Suprapubic skin (tissue), 4 donors: ENCODE measurements at regions not wholly inside any gene's neighbourhood (a gene's known extent, or its start where the extent isn't known, plus 50 kb on each side); places are given as distances from the start of the nearest gene placed in this dataset.
A peak's percentile ranks its signal among the peaks of the same experiment; 100 is the strongest.

ENCODE experiments used
- DNase-seq, 2 donors: peaks; one replicate each; pipeline ENCODE4 v3.0.0-alpha.2; 2019; ENCODE audit warnings: low spot score in 2 of 2
- H3K27ac ChIP-seq: fragments of 200-600 bp; sonication (generic); one replicate; pipeline ENCODE4 v1.5.1; 2019
- H3K27me3 ChIP-seq: fragments of 200-600 bp; sonication (generic); one replicate; pipeline ENCODE4 v1.5.1; 2019
- H3K36me3 ChIP-seq: fragments of 200-600 bp; sonication (generic); one replicate; pipeline ENCODE4 v1.5.1; 2019
- H3K4me1 ChIP-seq: fragments of 200-600 bp; sonication (generic); one replicate; pipeline ENCODE4 v1.5.1; 2019
- H3K4me3 ChIP-seq: fragments of 200-600 bp; sonication (generic); one replicate; pipeline ENCODE4 v1.5.1; 2019; ENCODE audit warnings: mild to moderate bottlenecking
- H3K9me3 ChIP-seq: fragments of 200-600 bp; sonication (generic); one replicate; pipeline ENCODE4 v1.5.1; 2019
- EP300 ChIP-seq: sonication (generic); formaldehyde crosslinking; IDR thresholded peaks from one replicate; pipeline ENCODE4 v1.6.1; 2017; ENCODE audit warnings: antibody characterized with exemption
- POLR2A ChIP-seq, 2 donors: fragments of 450-650 bp; IDR thresholded peaks; one replicate each; pipeline ENCODE4 v1.6.1; 2017; ENCODE audit warnings: antibody characterized with exemption in 2 of 2, mild to moderate bottlenecking in 2 of 2, moderate library complexity in 2 of 2
- POLR2AphosphoS5 ChIP-seq, 3 donors: sonication (generic); formaldehyde crosslinking; IDR thresholded peaks; one replicate each; pipeline ENCODE4 v1.6.1; 2017; ENCODE audit warnings: antibody characterized with exemption in 3 of 3
- WGBS: methylation state at CpG from one replicate; pipeline ENCODE4 v1.1.5; 2018; 5-methylcytosine and 5-hydroxymethylcytosine counted together
- TF ChIP-seq, protein P1 (sequence below), 2 donors: fragments of 200-600 bp in 1 of 2; fragments of 450-650 bp in 1 of 2; sonication (generic) in 1 of 2; IDR thresholded peaks; one replicate each; pipeline ENCODE4 v1.5.1; 2016 to 2019; ENCODE audit warnings: antibody characterized with exemption in 2 of 2, mild to moderate bottlenecking in 1 of 2, moderate library complexity in 1 of 2

DNA sequence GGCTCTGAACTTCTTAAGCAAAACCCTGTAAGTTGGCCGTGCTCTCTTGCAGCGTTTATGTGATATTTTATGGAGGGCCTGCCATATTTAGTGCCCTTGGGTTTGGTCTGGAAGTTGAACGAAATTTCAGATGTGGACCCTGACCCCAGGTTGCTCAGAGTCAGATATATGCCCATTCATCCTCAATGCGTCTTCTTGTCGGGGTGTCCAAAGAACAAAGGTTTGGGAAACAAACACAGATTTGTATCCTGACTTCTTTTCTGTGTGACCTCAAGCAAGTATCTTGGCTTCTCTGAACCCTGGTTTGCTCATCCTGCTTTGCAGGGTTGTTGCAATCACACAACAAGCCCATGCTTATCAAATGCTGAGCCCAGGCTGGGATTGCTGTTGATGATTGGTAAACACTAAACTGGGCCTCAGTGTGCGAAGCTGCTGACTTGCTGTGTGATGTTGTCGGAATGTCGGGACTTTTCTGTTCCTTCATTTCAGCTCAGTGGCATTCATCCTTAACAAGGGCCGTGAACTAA lies 103.5 kb upstream of the PTPN1 start:
- no peaks in the 10 kb centered on the region for H3K27me3 ChIP-seq
- H3K9me3 ChIP-seq, result no peaks in the 10 kb centered on the region
- no peak for TF ChIP-seq EP300
- TF ChIP-seq, protein P1, sequence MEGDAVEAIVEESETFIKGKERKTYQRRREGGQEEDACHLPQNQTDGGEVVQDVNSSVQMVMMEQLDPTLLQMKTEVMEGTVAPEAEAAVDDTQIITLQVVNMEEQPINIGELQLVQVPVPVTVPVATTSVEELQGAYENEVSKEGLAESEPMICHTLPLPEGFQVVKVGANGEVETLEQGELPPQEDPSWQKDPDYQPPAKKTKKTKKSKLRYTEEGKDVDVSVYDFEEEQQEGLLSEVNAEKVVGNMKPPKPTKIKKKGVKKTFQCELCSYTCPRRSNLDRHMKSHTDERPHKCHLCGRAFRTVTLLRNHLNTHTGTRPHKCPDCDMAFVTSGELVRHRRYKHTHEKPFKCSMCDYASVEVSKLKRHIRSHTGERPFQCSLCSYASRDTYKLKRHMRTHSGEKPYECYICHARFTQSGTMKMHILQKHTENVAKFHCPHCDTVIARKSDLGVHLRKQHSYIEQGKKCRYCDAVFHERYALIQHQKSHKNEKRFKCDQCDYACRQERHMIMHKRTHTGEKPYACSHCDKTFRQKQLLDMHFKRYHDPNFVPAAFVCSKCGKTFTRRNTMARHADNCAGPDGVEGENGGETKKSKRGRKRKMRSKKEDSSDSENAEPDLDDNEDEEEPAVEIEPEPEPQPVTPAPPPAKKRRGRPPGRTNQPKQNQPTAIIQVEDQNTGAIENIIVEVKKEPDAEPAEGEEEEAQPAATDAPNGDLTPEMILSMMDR (IDR thresholded peaks at IDR 0.05), result no peak
- TF ChIP-seq POLR2AphosphoS5 (IDR thresholded peaks at IDR 0.05), result no peak
- no peak for TF ChIP-seq POLR2A (IDR thresholded peaks at IDR 0.05)
- no peak overlapping the region for H3K4me3 ChIP-seq
- no peaks in the 10 kb centered on the region for H3K36me3 ChIP-seq
- no peak overlapping the region for H3K27ac ChIP-seq
- WGBS, result 91% methylated on average over 9 of the region's 9 CpGs
- H3K4me1 ChIP-seq, result peaks cover 19% of the 10 kb centered on the region
- DNase-seq, result no peak

DNA sequence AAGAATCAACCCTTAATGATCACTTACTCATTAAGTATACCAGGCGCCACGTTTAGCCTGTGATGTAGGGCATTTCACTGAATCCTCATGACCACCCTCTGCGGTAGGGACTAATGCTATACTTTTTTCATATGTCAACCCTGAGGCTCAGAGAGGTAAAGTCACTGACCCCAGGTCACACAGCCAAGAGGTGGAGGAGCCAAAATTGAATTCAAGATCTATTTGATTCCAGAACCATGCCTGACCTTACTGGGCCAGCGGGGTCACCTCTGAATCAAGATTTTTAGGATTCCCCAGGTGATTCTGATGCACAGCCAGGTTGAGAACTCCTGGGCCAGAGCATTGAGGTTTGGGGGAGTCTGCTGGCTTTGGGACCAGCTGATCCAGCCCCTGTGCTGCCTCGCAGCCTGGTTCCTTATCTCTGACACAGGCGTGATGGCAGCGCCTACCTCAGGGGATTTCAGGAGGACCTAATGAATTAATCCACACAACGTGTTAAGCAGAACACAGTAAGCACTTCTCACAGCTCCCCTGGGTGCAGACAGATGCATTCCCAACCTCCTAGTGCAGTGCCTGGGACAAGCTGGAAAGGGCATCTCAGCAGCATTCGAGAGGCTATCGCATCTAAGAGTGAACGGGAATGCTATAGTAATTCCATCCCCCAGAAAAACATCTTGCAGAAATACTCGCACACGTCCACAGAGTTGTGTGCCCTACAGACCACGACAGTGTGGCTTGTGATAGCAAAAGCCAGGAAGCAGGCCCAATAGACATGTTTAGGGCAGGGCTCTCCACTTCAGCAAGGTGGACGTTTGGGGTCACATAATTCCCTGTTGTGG lies 101.4 kb upstream of the PTPN1 start:
- peaks cover 19% of the 10 kb centered on the region for H3K4me1 ChIP-seq
- no peak for DNase-seq
- H3K36me3 ChIP-seq, result no peaks in the 10 kb centered on the region
- no peaks in the 10 kb centered on the region for H3K9me3 ChIP-seq
- peak overlapping the region; percentile 78 for H3K27ac ChIP-seq
- WGBS, result 84% methylated on average over 15 of the region's 15 CpGs
- no peaks in the 10 kb centered on the region for H3K27me3 ChIP-seq
- no peak for TF ChIP-seq EP300
- TF ChIP-seq POLR2AphosphoS5 (IDR thresholded peaks at IDR 0.05), result no peak
- no peak for TF ChIP-seq POLR2A (IDR thresholded peaks at IDR 0.05)
- TF ChIP-seq, protein P1 (IDR thresholded peaks at IDR 0.05), result no peak
- H3K4me3 ChIP-seq, result no peak overlapping the region

DNA sequence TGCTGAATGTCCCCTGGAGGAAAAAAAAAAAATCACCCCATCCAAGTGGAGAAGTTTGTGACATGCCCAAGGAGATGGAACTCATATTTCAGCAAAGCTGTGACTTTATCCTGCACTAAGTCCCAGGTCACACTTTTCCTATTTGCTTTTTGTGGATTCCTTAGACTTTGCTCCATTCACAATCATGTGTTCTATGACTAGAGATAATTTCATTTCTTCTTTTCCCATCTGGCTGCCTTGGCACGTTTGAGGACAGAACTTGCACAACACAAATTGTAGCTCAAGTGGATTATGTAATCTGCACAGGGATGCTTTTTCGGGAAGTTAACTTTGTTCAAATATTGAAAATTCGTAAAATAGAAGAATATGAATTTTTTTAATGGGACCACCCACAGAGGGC lies 100.7 kb upstream of the PTPN1 start:
- Histone ChIP-seq H3K9me3 (no peaks in the 10 kb centered on the region), H3K27ac (peak overlapping the region; percentile 78), H3K36me3 (no peaks in the 10 kb centered on the region), H3K4me3 (no peak overlapping the region), H3K27me3 (no peaks in the 10 kb centered on the region), H3K4me1 (peaks cover 18% of the 10 kb centered on the region)
- no peak for TF ChIP-seq POLR2A (IDR thresholded peaks at IDR 0.05)
- TF ChIP-seq POLR2AphosphoS5 (IDR thresholded peaks at IDR 0.05), result peak; percentile 39 to 81 (median 59)
- DNase-seq, result no peak
- 49% methylated on average over 3 of the region's 3 CpGs for WGBS

DNA sequence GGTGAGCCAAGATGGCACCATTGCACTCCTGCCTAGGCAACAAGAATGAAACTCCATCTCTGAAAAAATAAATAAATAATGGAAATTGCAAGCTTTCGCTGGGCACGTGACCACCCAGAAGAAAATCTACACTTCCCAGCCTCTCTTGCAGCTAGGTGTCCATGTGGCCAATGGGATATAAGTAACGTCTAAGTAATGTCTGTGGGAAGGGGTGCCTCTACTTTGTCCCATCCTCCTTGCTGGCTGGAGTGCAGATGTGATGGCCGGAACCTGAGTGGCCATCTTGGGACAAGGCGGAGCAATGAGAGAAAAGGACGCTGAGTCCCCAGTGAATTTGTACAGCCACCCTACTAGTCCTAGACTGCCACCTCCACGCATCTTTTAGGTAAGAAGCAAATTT lies 99.8 kb upstream of the PTPN1 start:
- H3K4me1 ChIP-seq, result peaks cover 26% of the 10 kb centered on the region
- no peaks in the 10 kb centered on the region for H3K27me3 ChIP-seq
- H3K4me3 ChIP-seq, result no peak overlapping the region
- H3K9me3 ChIP-seq, result no peaks in the 10 kb centered on the region
- peak overlapping the region; percentile 59 for H3K27ac ChIP-seq
- no peaks in the 10 kb centered on the region for H3K36me3 ChIP-seq
- 92% methylated on average over 7 of the region's 7 CpGs for WGBS
- no peak for DNase-seq
- TF ChIP-seq POLR2AphosphoS5 (IDR thresholded peaks at IDR 0.05) (no peak), POLR2A (IDR thresholded peaks at IDR 0.05) (no peak), EP300 (no peak)
- TF ChIP-seq, protein P1 (IDR thresholded peaks at IDR 0.05), result no peak

DNA sequence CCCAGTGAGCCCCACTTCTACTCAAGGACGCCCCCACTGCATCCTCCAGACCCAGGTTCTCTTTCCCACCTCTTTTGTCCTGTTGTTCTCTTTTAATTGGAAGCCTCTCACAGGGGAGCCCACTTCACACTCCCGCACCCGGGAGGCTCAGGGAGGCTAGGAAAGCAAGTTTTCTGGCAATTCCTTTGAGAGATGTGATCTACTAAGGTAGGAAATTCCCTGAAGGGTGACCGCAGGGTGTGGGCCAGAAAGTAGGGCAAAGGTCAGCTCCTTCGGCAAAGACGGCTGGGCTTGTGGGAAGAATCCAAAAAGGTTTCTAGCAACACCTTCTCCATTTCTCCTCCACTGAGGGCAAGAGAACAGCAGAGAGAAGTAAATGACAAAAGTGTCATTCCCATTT lies 98.1 kb upstream of the PTPN1 start:
- Histone ChIP-seq H3K27ac (no peak overlapping the region), H3K4me1 (peaks cover 40% of the 10 kb centered on the region), H3K27me3 (no peaks in the 10 kb centered on the region), H3K36me3 (no peaks in the 10 kb centered on the region), H3K4me3 (no peak overlapping the region), H3K9me3 (no peaks in the 10 kb centered on the region)
- 67% methylated on average over 6 of the region's 6 CpGs for WGBS
- TF ChIP-seq POLR2A (IDR thresholded peaks at IDR 0.05) (no peak), POLR2AphosphoS5 (IDR thresholded peaks at IDR 0.05) (no peak), EP300 (no peak)
- TF ChIP-seq, protein P1 (IDR thresholded peaks at IDR 0.05), result no peak
- DNase-seq, result no peak
